T-helper 1 cell treated with Interleukin-12 subunit alpha and Interleukin-12 subunit beta and Interleukin-4 antibody, amounts not matched to agents 30 μg/mL and 1 μg/mL, for 36 hours (primary cell): ENCODE measurements at regions not wholly inside any gene's neighbourhood (a gene's known extent, or its start where the extent isn't known, plus 50 kb on each side); places are given as distances from the start of the nearest gene placed in this dataset.

Source experiments
- H3K27ac Mint-ChIP-seq: one replicate; pipeline ENCODE4 v1.8.0; 2021; ENCODE audit warnings: mild to moderate bottlenecking, mixed read lengths
- H3K27me3 Mint-ChIP-seq: one replicate; pipeline ENCODE4 v1.8.0; 2021; ENCODE audit warnings: low read depth, mixed read lengths
- H3K36me3 Mint-ChIP-seq: one replicate; pipeline ENCODE4 v1.8.0; 2021; ENCODE audit warnings: low read depth, mixed read lengths
- H3K4me1 Mint-ChIP-seq: one replicate; pipeline ENCODE4 v1.8.0; 2021; ENCODE audit warnings: low read depth, mixed read lengths
- H3K4me3 Mint-ChIP-seq: one replicate; pipeline ENCODE4 v1.8.0; 2021; ENCODE audit warnings: mild to moderate bottlenecking, moderate library complexity, mixed read lengths
- H3K9me3 Mint-ChIP-seq: one replicate; pipeline ENCODE4 v1.8.0; 2021; ENCODE audit warnings: mixed read lengths

GRCh38 chr6:8570256-8570920, 135.0 kb upstream of the SLC35B3 start:
- Mint-ChIP-seq H3K36me3 (no peaks in the 10 kb centered on the region), H3K27me3 (no peaks in the 10 kb centered on the region), H3K9me3 (no peaks in the 10 kb centered on the region), H3K27ac (no peak overlapping the region), H3K4me1 (no peaks in the 10 kb centered on the region), H3K4me3 (no peak overlapping the region)

- Mint-ChIP-seq H3K27me3 (no peaks in the 10 kb centered on the region), H3K4me1 (no peaks in the 10 kb centered on the region), H3K36me3 (no peaks in the 10 kb centered on the region), H3K9me3 (no peaks in the 10 kb centered on the region), H3K4me3 (no peak overlapping the region), H3K27ac (no peak overlapping the region)
Observed at GRCh38 chr6:8562125-8562524, 126.8 kb upstream of the SLC35B3 start.

GRCh38 chr6:8558953-8559352, 123.6 kb upstream of the SLC35B3 start:
- Mint-ChIP-seq H3K9me3 (no peaks in the 10 kb centered on the region), H3K27me3 (no peaks in the 10 kb centered on the region), H3K36me3 (no peaks in the 10 kb centered on the region), H3K27ac (no peak overlapping the region), H3K4me3 (no peak overlapping the region), H3K4me1 (no peaks in the 10 kb centered on the region)

- Mint-ChIP-seq H3K27me3 (no peaks in the 10 kb centered on the region), H3K27ac (no peak overlapping the region), H3K4me3 (no peak overlapping the region), H3K36me3 (no peaks in the 10 kb centered on the region), H3K9me3 (no peaks in the 10 kb centered on the region), H3K4me1 (no peaks in the 10 kb centered on the region)
Observed at GRCh38 chr6:8557014-8557748, 121.8 kb upstream of the SLC35B3 start.

- Mint-ChIP-seq H3K4me3 (no peak overlapping the region), H3K9me3 (no peaks in the 10 kb centered on the region)
Observed at GRCh38 chr6:8556370-8557013, 121.1 kb upstream of the SLC35B3 start.

GRCh38 chr6:8551993-8552392, 116.6 kb upstream of the SLC35B3 start:
- no peaks in the 10 kb centered on the region for H3K4me1 Mint-ChIP-seq
- no peaks in the 10 kb centered on the region for H3K9me3 Mint-ChIP-seq
- H3K27me3 Mint-ChIP-seq, result no peaks in the 10 kb centered on the region
- no peak overlapping the region for H3K27ac Mint-ChIP-seq
- H3K36me3 Mint-ChIP-seq, result no peaks in the 10 kb centered on the region
- H3K4me3 Mint-ChIP-seq, result no peak overlapping the region

More at GRCh38 chr6:8556370-8557013, 121.1 kb upstream of the SLC35B3 start:
- Mint-ChIP-seq H3K27me3 (no peaks in the 10 kb centered on the region), H3K36me3 (no peaks in the 10 kb centered on the region), H3K27ac (no peak overlapping the region), H3K4me1 (no peaks in the 10 kb centered on the region)

- Mint-ChIP-seq H3K36me3 (no peaks in the 10 kb centered on the region), H3K4me3 (no peak overlapping the region), H3K27me3 (no peaks in the 10 kb centered on the region), H3K9me3 (no peaks in the 10 kb centered on the region), H3K27ac (no peak overlapping the region), H3K4me1 (no peaks in the 10 kb centered on the region)
Observed at GRCh38 chr6:8551386-8551785, 116.0 kb upstream of the SLC35B3 start.

GRCh38 chr6:8549074-8549790, 113.9 kb upstream of the SLC35B3 start:
- H3K4me1 Mint-ChIP-seq, result no peaks in the 10 kb centered on the region
- no peaks in the 10 kb centered on the region for H3K36me3 Mint-ChIP-seq
- no peak overlapping the region for H3K27ac Mint-ChIP-seq
- no peaks in the 10 kb centered on the region for H3K9me3 Mint-ChIP-seq
- H3K4me3 Mint-ChIP-seq, result no peak overlapping the region
- H3K27me3 Mint-ChIP-seq, result no peaks in the 10 kb centered on the region

GRCh38 chr6:8546496-8546895, 111.2 kb upstream of the SLC35B3 start:
- H3K4me3 Mint-ChIP-seq, result no peak overlapping the region
- H3K27me3 Mint-ChIP-seq, result no peaks in the 10 kb centered on the region
- no peaks in the 10 kb centered on the region for H3K9me3 Mint-ChIP-seq
- H3K27ac Mint-ChIP-seq, result no peak overlapping the region
- no peaks in the 10 kb centered on the region for H3K36me3 Mint-ChIP-seq
- H3K4me1 Mint-ChIP-seq, result no peaks in the 10 kb centered on the region

- H3K36me3 Mint-ChIP-seq, result no peaks in the 10 kb centered on the region
- H3K27me3 Mint-ChIP-seq, result no peaks in the 10 kb centered on the region
- no peak overlapping the region for H3K4me3 Mint-ChIP-seq
- H3K27ac Mint-ChIP-seq, result no peak overlapping the region
- peaks cover 6% of the 10 kb centered on the region for H3K9me3 Mint-ChIP-seq
- H3K4me1 Mint-ChIP-seq, result no peaks in the 10 kb centered on the region
Observed at GRCh38 chr6:8545336-8545735, 110.0 kb upstream of the SLC35B3 start.

- no peaks in the 10 kb centered on the region for H3K27me3 Mint-ChIP-seq
Observed at GRCh38 chr6:8543714-8544113, 108.4 kb upstream of the SLC35B3 start.

GRCh38 chr6:8539453-8539852, 104.1 kb upstream of the SLC35B3 start:
- Mint-ChIP-seq H3K27ac (no peak overlapping the region), H3K27me3 (no peaks in the 10 kb centered on the region), H3K4me1 (no peaks in the 10 kb centered on the region), H3K36me3 (no peaks in the 10 kb centered on the region), H3K4me3 (no peak overlapping the region), H3K9me3 (peaks cover 6% of the 10 kb centered on the region)

More at GRCh38 chr6:8543714-8544113, 108.4 kb upstream of the SLC35B3 start:
- Mint-ChIP-seq H3K4me1 (no peaks in the 10 kb centered on the region), H3K36me3 (no peaks in the 10 kb centered on the region), H3K27ac (no peak overlapping the region), H3K4me3 (no peak overlapping the region), H3K9me3 (peaks cover 6% of the 10 kb centered on the region)

- Mint-ChIP-seq H3K27ac (no peak overlapping the region), H3K9me3 (peaks cover 6% of the 10 kb centered on the region), H3K36me3 (no peaks in the 10 kb centered on the region), H3K4me1 (no peaks in the 10 kb centered on the region), H3K4me3 (no peak overlapping the region), H3K27me3 (no peaks in the 10 kb centered on the region)
Observed at GRCh38 chr6:8536122-8536521, 100.8 kb upstream of the SLC35B3 start.

GRCh38 chr6:8535519-8535918, 100.2 kb upstream of the SLC35B3 start:
- Mint-ChIP-seq H3K4me1 (no peaks in the 10 kb centered on the region), H3K4me3 (no peak overlapping the region), H3K27me3 (no peaks in the 10 kb centered on the region), H3K27ac (no peak overlapping the region), H3K9me3 (peaks cover under 1% of the 10 kb centered on the region), H3K36me3 (no peaks in the 10 kb centered on the region)
